Muscle layer of colon (tissue), 2 donors: ENCODE measurements at regions not wholly inside any gene's neighbourhood (a gene's known extent, or its start where the extent isn't known, plus 50 kb on each side); places are given as distances from the start of the nearest gene placed in this dataset.

Experiments used
- H3K27ac ChIP-seq: one replicate; pipeline ENCODE4 v1.7.0; 2013; ENCODE audit warnings: low read depth, mild to moderate bottlenecking, low read length, moderate library complexity
- H3K27me3 ChIP-seq, 2 donors: one replicate each; pipeline ENCODE4 v1.7.0; 2013; ENCODE audit warnings: low read length in 2 of 2, mild to moderate bottlenecking in 2 of 2; ENCODE audit not compliant: insufficient read depth in 2 of 2, control insufficient read depth in 1 of 2
- H3K36me3 ChIP-seq: one replicate; pipeline ENCODE4 v1.7.0; 2013; ENCODE audit warnings: mild to moderate bottlenecking, low read length; ENCODE audit not compliant: insufficient read depth
- H3K4me1 ChIP-seq: one replicate; pipeline ENCODE4 v1.7.0; 2013; ENCODE audit warnings: mild to moderate bottlenecking, low read length; ENCODE audit not compliant: insufficient read depth
- H3K4me3 ChIP-seq, 2 donors: one replicate each; pipeline ENCODE4 v1.7.0; 2013; ENCODE audit warnings: low read length in 2 of 2, low read depth in 1 of 2, mild to moderate bottlenecking in 1 of 2, moderate library complexity in 1 of 2
- H3K9ac ChIP-seq: one replicate; pipeline ENCODE4 v1.7.0; 2013; ENCODE audit warnings: low read length
- H3K9me3 ChIP-seq: one replicate; pipeline ENCODE4 v1.7.0; 2013; ENCODE audit warnings: mild to moderate bottlenecking, low read length
- donor health status: abdominal sarcoma.
- donor health status: Adenocarcinoma of cecum.

GRCh38 chr7:67429735-67430134, 433.1 kb downstream of the TYW1 start:
- H3K4me3 ChIP-seq, result no peak overlapping the region
- peaks cover 6% of the 10 kb centered on the region for H3K4me1 ChIP-seq
- no peak overlapping the region for H3K9ac ChIP-seq
- H3K9me3 ChIP-seq, result no peaks in the 10 kb centered on the region
- H3K36me3 ChIP-seq, result no peaks in the 10 kb centered on the region
- no peak overlapping the region for H3K27ac ChIP-seq
- no peaks in the 10 kb centered on the region for H3K27me3 ChIP-seq

GRCh38 chr7:67432536-67433234, 436.1 kb downstream of the TYW1 start:
- Histone ChIP-seq H3K27me3 (no peaks in the 10 kb centered on the region), H3K27ac (no peak overlapping the region), H3K9me3 (no peaks in the 10 kb centered on the region), H3K36me3 (no peaks in the 10 kb centered on the region), H3K4me1 (peaks cover 6% of the 10 kb centered on the region), H3K4me3 (no peak overlapping the region), H3K9ac (no peak overlapping the region)

GRCh38 chr7:67435894-67436535, 439.4 kb downstream of the TYW1 start:
- Histone ChIP-seq H3K36me3 (no peaks in the 10 kb centered on the region), H3K27ac (no peak overlapping the region), H3K9me3 (no peaks in the 10 kb centered on the region), H3K9ac (no peak overlapping the region), H3K27me3 (no peaks in the 10 kb centered on the region), H3K4me1 (peaks cover 6% of the 10 kb centered on the region), H3K4me3 (no peak overlapping the region)

GRCh38 chr7:67438198-67438882, 441.7 kb downstream of the TYW1 start:
- no peak overlapping the region for H3K4me3 ChIP-seq
- H3K27ac ChIP-seq, result no peak overlapping the region
- H3K4me1 ChIP-seq, result no peaks in the 10 kb centered on the region

GRCh38 chr7:67438913-67439505, 442.4 kb downstream of the TYW1 start:
- H3K4me3 ChIP-seq, result no peak overlapping the region
- H3K27me3 ChIP-seq, result no peaks in the 10 kb centered on the region
- H3K9ac ChIP-seq, result no peak overlapping the region
- H3K36me3 ChIP-seq, result no peaks in the 10 kb centered on the region
- H3K9me3 ChIP-seq, result no peaks in the 10 kb centered on the region
- H3K4me1 ChIP-seq, result no peaks in the 10 kb centered on the region
- no peak overlapping the region for H3K27ac ChIP-seq

More at GRCh38 chr7:67438198-67438882, 441.7 kb downstream of the TYW1 start:
- Histone ChIP-seq H3K36me3 (no peaks in the 10 kb centered on the region), H3K27me3 (no peaks in the 10 kb centered on the region), H3K9me3 (no peaks in the 10 kb centered on the region), H3K9ac (no peak overlapping the region)

- H3K27ac ChIP-seq, result no peak overlapping the region
- no peaks in the 10 kb centered on the region for H3K9me3 ChIP-seq
- H3K9ac ChIP-seq, result no peak overlapping the region
- no peaks in the 10 kb centered on the region for H3K36me3 ChIP-seq
- H3K4me1 ChIP-seq, result no peaks in the 10 kb centered on the region
- H3K27me3 ChIP-seq, result no peaks in the 10 kb centered on the region
- H3K4me3 ChIP-seq, result no peak overlapping the region
Measured at GRCh38 chr7:67440321-67440720, 443.7 kb downstream of the TYW1 start.

- H3K27me3 ChIP-seq, result no peaks in the 10 kb centered on the region
- H3K4me3 ChIP-seq, result no peak overlapping the region
- no peak overlapping the region for H3K9ac ChIP-seq
- no peaks in the 10 kb centered on the region for H3K4me1 ChIP-seq
- H3K9me3 ChIP-seq, result no peaks in the 10 kb centered on the region
- no peaks in the 10 kb centered on the region for H3K36me3 ChIP-seq
- no peak overlapping the region for H3K27ac ChIP-seq
Measured at GRCh38 chr7:67445728-67446127, 449.1 kb downstream of the TYW1 start.

GRCh38 chr7:67447297-67447696, 450.7 kb downstream of the TYW1 start:
- H3K4me1 ChIP-seq, result no peaks in the 10 kb centered on the region
- no peaks in the 10 kb centered on the region for H3K36me3 ChIP-seq
- H3K27me3 ChIP-seq, result no peaks in the 10 kb centered on the region
- no peak overlapping the region for H3K4me3 ChIP-seq
- no peak overlapping the region for H3K27ac ChIP-seq
- no peaks in the 10 kb centered on the region for H3K9me3 ChIP-seq
- H3K9ac ChIP-seq, result no peak overlapping the region

- no peak overlapping the region for H3K9ac ChIP-seq
- H3K36me3 ChIP-seq, result no peaks in the 10 kb centered on the region
- H3K27ac ChIP-seq, result no peak overlapping the region
- no peak overlapping the region for H3K4me3 ChIP-seq
- H3K4me1 ChIP-seq, result no peaks in the 10 kb centered on the region
- H3K27me3 ChIP-seq, result no peaks in the 10 kb centered on the region
- no peaks in the 10 kb centered on the region for H3K9me3 ChIP-seq
Measured at GRCh38 chr7:67448271-67448670, 451.6 kb downstream of the TYW1 start.

GRCh38 chr7:67450171-67450570, 453.5 kb downstream of the TYW1 start:
- Histone ChIP-seq H3K9ac (no peak overlapping the region), H3K4me3 (no peak overlapping the region), H3K9me3 (no peaks in the 10 kb centered on the region), H3K4me1 (no peaks in the 10 kb centered on the region), H3K27ac (no peak overlapping the region), H3K27me3 (no peaks in the 10 kb centered on the region), H3K36me3 (no peaks in the 10 kb centered on the region)

- Histone ChIP-seq H3K27me3 (no peaks in the 10 kb centered on the region), H3K4me1 (no peaks in the 10 kb centered on the region), H3K9ac (no peak overlapping the region), H3K4me3 (no peak overlapping the region), H3K9me3 (no peaks in the 10 kb centered on the region), H3K36me3 (no peaks in the 10 kb centered on the region), H3K27ac (no peak overlapping the region)
Measured at GRCh38 chr7:67451306-67451705, 454.7 kb downstream of the TYW1 start.
